Cardiac fibroblast (primary cell): ENCODE measurements at regions not wholly inside any gene's neighbourhood (a gene's known extent, or its start where the extent isn't known, plus 50 kb on each side); places are given as distances from the start of the nearest gene placed in this dataset.

Source experiments
- DNase-seq, 2 donors: peaks; one replicate each; pipeline versions ENCODE4 v3.0.0 to v3.0.0-alpha.2; 2010; ENCODE audit warnings: low read depth in 2 of 2
- H3K4me3 ChIP-seq, 2 donors: replicated peaks in 1 of 2; 1 replicate in 1 of 2; 2 replicates in 1 of 2; pipeline ENCODE4 v1.5.1; 2011; ENCODE audit warnings: low read depth in 2 of 2, low read length in 2 of 2, mild to moderate bottlenecking in 2 of 2, moderate library complexity in 1 of 2
- CTCF ChIP-seq: IDR thresholded peaks from one replicate; pipeline ENCODE4 v1.5.1; 2011; ENCODE audit warnings: low read depth, mild to moderate bottlenecking, low read length, inconsistent platforms

- no peak overlapping the region for H3K4me3 ChIP-seq
- no peak for DNase-seq
- TF ChIP-seq CTCF, result no peak
These were observed 233.2 kb upstream of the FMN2 start for GRCh38 chr1:239858529-239858928.

- DNase-seq, result no peak
- H3K4me3 ChIP-seq, result no peak overlapping the region
- no peak for TF ChIP-seq CTCF
These were observed 229.7 kb upstream of the FMN2 start for GRCh38 chr1:239861985-239862384.

- no peak for DNase-seq
- no peak for TF ChIP-seq CTCF
- H3K4me3 ChIP-seq, result no peak overlapping the region
These were observed 223.4 kb upstream of the FMN2 start for GRCh38 chr1:239868058-239868832.

DNA sequence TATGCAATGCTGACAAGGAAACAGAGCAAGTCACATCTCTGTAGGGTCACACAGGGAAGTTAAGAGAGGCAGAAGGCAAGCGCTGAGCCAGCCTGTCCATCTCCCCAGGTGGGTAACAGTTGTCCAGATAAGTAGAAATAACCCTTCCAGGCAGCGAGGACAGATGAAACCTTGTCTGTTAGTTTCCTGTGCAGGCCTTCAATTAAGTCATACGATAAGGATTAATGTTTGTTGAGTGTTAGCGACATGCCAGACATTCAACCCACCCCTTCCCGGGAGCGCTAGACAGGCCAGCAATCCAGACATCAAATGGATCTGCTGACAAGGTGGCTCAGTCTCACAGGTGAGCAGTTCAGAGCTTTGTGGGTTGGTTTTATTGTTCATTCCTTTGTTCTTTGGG is 221.5 kb upstream of the FMN2 start:
- no peak for TF ChIP-seq CTCF
- no peak for DNase-seq
- H3K4me3 ChIP-seq, result no peak overlapping the region

DNA sequence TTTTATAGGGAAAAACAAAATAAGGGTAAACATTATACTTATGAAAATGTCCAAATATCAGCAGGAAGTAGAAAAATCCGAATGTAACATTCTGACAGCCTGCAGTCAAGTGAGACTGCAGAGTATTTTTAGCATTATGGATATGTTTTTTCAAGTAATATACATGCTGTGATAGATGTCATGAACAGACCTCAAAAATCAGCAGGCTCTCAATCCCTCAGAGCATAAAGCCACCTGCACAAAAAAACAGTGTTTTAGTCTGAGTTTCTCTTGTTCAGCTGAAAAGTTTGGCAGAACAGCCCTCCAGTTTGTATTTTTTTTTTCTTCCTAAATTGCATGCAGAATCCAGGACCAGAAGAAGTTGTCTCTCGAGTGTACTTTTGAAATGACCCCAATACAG is 219.1 kb upstream of the FMN2 start:
- H3K4me3 ChIP-seq, result no peak overlapping the region
- no peak for TF ChIP-seq CTCF
- DNase-seq, result no peak

- TF ChIP-seq CTCF, result no peak
- H3K4me3 ChIP-seq, result no peak overlapping the region
- DNase-seq, result no peak
These were observed 216.9 kb upstream of the FMN2 start for GRCh38 chr1:239874831-239875230.
